Dermis blood vessel endothelial cell (primary cell): ENCODE measurements at regions not wholly inside any gene's neighbourhood (a gene's known extent, or its start where the extent isn't known, plus 50 kb on each side); places are given as distances from the start of the nearest gene placed in this dataset.

ENCODE experiments used
- DNase-seq: peaks from one replicate; pipeline ENCODE4 v3.0.0; 2010

DNA sequence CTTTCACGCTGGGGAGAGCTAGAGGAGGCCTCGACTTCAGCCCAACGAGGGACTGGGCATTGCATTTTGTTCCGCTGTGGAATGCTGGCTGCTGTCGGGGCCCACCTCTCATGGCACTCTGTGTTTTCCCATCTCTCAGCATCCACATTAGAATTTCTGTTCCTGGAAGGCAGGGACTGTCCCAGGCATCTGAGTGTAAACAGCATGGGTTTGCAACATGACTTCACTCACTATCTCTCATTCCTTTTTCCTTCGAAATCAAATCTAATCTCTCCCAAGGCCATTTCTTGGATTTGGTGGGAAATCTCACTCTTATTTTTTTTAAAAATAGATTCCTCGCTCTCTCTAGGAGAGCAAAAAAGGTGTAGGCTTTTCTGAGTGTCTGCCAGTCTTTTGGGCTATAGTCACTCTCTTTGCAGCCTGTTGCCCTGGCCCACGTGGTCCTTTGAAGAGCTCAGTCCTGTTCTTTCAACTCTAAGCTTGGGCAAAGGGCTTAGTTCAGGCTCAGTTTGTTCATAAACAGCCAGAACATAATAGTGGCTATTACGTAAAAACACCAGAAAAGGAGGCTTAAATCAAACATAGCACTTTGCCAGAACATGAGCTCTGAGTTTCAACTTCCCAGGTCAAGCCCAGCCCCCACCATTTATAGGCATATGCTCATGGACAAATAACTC lies 284.6 kb upstream of the ZFP64 start:
- no peak for DNase-seq

DNA sequence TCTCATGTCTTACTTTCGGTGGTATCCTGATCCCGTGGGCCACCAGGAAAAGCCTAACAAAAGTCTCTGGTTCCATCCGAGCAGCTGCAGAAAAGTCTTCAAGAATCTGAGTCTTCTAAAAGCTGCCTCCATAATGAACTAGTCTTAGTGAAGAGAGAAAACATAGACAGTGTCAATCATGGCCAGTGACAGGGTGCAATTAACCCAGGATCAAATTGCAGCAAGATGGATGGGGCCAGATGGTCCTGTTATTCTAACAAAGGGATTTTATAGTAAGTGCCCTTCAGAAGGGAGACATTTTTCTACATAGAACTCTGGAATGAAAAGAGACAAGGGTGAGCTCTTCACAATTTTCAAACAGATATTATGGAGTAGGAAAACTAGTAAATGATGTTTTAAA lies 281.6 kb upstream of the ZFP64 start:
- DNase-seq: no peak

DNA sequence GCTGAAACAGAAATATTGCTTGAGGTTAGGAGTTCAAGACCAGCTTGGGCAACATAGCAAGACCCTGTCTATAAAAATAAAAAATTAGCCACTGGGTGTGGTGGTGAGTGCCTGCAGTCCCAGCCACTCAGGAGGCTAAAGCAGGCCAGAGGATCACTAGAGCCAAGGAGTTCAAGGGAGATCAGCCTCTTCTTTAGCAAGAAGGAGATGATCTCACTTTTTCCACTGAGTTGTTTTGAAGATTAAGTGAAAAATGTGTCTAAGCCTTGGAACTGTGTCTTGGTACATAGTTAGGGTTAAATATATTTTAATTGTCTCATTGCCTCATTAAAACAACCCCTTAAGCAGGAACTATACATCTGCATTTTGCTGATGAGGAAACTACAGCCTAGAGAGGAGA lies 279.0 kb upstream of the ZFP64 start:
- no peak for DNase-seq

DNA sequence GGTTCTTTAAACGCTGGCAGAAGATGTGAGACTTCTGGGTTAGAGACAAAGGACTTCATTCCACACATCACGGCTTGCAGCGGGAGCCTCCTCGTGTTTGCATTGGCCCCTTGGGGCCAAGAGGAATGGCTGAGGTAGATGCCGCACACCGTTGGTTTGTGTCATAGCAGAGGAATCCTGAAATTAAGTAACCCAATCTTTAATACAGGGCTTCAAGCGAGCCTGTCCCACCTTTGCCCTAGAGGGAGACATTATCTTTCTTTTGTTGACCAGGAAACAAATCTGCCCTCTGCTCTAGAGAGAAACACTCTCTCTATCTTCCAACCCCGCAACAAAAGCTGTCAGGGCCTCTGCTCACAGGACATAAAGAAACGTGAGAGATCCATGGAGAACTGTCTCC lies 277.5 kb upstream of the ZFP64 start:
- DNase-seq: no peak

DNA sequence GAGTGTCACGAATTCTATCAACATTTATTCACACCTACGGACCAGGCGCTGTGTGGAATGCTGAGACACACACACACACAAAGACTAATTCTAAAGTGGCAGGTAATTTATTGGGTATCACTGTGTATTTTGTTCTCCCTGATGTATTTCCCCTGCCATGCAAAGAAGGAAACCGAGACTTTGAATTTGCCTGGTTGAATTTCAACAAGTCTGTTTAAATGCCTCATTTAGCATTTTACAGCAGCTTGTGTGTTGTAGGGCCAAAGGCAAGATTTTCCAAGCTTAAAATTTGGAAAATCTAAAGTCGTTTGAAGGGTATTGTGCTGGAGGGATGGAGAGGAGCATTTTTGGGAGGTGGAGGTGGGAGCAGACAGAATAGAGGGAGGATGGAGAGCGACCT lies 274.4 kb upstream of the ZFP64 start:
- no peak for DNase-seq

DNA sequence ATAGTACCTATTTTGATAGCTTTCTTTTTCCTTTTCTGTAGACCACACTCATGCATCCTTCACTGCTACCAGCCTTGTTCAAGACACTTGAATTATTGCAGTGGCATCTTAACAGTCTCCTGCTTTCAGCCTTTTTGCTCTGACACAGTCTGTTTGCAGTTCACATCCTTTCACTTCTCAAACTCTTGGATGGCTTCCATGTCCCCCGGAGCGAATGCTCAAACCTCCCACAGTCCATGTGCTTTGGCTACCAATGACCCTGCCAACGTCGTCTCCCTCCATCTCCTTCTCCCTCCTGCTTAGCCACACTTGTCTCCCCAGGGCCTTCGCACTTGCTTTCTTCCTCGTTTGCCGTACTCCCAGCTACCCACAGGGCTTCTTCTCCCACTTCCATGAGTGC lies 270.0 kb upstream of the ZFP64 start:
- no peak for DNase-seq

DNA sequence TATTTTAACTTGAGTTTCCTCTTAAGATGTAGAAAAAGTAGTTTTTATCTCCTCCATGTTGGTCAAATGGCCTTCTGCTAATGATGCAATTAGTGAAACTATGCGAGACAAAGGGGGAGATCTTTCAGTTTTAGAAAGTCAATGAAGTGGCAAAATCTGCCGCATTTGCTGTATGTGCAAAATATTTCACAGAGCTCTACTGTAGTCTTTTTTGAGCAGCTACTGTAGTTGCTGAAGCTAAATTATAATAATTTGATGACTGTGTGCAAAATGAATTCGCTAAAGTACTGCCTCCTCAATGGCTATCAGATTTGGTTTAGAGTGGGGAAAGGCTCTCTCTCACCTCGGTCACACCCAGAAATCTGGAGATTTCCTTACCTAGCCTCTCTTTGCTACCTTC lies 267.6 kb upstream of the ZFP64 start:
- no peak for DNase-seq

DNA sequence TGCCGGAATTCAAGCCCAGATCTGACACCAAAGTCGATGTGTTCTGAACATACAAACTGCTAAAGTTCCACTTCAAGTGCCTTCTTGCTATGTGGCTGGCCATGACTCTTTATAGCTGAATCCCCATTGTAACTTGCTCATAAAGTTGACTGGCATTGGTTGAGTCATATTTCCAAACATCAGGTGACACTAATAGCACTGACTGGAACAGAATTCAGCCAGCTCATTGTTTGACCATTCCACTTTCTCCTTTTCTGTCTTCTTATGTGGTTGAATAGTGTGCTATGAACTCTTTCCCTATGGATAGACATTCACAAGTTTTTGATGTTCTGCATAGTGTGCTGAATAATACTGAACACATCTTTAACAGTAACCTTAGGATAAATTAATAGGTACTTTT lies 266.2 kb upstream of the ZFP64 start:
- no peak for DNase-seq

DNA sequence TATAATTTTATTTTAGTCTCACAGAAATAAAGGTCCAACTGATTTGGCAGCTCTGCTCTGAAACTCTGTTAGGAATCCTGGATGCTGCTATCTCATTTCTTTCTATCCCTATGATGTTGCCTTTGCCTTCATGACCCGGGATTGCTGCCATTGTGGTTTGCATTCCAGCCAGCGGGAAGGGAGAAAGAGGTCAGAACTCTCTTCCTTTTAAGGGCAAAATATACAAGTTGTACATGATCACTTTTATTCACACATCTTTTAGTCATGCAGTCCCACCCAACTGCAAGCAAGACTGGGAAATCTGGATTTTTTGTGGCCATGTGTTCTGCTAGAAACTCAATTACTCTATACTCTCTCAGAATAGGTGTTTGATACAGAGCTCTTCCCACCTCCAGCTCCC lies 263.1 kb upstream of the ZFP64 start:
- DNase-seq: no peak

DNA sequence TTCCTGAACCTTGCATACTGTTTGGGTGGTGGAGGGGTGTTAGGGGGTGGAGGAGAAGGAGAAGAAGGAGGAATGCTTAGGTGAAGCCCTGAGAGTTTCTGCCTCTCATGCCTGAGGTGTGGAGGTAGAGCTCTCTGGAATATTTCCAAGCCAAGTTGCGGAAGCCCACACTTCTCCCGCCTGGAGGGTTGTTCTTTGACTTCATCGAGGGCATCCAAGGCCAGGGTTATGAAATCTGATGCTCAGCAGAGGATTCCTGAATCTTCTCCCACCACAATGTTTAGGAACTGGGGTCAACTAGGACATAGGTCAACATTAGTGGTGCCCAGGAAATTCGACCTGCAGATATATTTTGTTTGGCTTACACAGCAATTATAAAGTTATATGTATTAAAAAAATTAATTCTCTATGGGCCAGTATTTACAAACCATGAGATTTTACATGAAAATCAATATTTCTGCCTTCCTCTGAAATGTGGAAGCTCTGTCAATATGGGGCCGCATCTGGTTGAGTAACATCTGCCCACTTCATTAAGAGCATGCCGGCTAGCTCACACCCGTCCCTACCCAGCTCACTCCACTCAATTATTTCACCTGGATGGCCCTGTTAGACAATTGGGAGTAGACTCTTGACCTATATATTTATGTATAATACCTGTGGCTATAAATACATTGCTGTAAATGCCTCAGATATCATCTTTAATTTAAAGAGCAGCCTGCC lies 257.1 kb upstream of the ZFP64 start:
- no peak for DNase-seq

DNA sequence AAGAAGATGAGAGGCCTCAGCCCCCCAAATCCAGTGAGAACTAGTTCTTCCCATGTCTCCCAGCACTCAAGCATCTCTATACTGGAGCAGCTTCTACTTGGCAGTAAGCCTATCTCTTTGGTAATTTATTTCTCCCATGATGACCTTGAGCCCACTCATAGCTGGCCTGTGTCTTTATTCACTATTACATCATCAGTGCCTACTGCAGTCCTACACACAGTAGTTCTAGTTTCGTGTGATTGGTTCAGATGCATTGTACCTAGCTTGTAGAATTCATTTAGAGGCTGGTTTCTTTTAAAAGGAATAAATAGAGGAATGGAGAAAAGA lies 255.6 kb upstream of the ZFP64 start:
- DNase-seq: no peak

DNA sequence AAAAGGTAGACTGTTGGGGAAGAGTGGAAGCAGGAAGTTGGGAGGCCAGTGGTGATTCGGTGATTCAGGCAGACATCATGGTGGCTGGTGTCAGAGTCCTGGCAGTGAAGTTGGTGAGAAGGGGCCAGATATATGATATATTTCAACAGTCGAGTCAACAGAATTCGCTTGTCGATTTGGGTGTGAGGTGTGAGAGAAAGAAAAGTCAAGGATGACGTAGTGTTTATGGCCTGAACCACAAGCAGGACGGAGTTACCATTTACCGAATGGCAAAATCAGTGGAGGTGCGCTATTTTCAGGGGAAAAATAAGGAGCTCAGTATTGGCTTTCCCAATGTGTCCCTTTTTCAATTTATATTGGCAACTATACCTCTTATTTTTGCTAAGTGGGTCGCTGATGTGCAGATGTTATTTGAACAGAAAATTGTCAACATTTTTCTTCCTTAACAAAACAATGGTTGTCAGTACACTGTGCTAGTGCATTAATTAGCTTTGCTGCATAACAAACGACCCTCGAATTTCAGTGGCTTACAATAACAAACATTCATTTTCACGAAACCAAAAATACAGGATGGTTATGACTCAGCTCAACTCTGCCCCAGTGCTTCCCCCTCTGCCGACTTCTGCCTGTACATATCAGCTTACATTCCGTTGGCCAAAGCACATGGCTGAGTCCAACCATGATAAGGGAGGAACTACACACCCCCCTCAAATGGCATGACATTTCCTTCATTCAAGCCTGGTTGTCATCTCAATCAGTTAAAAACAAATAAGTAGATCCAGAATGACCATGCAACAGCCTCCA lies 255.0 kb upstream of the ZFP64 start:
- no peak for DNase-seq

DNA sequence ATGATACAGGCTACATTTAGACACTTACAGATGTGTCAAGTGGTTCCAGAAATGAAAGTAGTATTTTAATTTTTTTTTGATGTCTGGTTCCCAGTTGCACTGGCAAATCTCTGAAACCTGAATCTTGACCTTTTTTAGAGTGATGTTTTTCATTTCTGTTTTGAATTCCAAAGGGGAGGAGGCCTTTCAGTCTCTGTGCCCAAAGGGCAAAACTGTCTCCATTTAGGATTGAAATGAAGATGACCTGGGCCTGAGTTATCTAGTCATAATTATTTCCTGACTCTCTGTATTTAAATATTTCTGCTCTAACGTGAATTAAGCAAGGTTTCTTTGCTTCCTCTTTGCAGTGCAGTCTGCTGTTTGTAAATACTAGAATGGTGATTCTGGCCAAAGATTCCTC lies 252.9 kb upstream of the ZFP64 start:
- DNase-seq: no peak

DNA sequence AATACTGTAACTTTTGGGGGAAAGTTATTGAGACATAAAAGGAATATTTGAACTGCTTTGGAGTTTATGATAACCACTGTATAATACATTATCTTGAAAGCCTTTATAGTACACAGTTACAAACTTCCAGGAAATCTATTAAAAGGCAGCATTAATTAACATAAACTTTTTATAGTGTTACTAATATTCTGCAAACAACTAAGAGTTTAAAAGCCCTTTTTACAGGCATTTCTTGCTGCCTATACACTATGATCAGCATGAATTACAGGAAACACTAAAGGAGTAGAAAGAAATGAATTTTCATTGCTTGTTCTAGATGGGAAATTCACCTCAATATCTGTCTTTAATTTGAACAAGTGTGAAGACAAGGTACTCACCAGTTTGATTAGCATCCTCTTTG lies 252.3 kb upstream of the ZFP64 start:
- no peak for DNase-seq

DNA sequence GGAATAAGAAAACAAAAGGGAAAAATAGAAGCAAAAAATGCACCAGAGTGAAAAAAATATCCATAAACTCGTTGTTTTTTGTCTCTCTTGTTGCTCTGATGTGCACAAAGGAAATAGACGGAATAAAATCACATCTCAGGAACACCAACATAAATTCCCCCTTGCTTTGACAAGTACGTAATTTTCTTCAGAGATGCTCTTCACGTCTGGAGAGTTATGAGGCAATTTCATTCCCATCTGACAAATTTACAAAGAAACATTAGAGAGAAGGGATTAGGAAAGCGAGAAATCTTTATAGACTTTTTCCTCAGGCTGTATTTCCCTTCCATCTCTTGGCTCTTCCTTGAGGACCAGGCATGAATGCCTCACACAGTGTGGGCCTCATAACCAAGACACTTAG lies 250.1 kb upstream of the ZFP64 start:
- no peak for DNase-seq

DNA sequence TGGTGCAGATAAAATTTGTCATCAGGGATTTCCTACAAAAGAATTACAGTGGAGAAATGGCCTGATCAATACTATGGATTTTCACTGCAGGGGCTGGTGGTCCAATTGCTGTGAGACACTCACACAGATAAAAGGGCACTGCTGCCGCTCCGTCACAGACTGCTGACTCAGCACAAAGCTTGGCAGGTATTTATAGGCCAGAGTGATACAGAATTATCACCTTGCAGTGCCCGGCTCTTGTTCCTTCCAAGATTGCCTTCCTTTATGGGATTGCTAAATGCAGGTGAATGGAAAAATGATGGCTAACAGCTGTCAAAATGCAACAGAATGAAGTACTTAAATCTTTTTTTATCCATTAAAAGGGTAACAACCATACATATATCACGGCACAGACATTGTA lies 247.8 kb upstream of the ZFP64 start:
- no peak for DNase-seq

DNA sequence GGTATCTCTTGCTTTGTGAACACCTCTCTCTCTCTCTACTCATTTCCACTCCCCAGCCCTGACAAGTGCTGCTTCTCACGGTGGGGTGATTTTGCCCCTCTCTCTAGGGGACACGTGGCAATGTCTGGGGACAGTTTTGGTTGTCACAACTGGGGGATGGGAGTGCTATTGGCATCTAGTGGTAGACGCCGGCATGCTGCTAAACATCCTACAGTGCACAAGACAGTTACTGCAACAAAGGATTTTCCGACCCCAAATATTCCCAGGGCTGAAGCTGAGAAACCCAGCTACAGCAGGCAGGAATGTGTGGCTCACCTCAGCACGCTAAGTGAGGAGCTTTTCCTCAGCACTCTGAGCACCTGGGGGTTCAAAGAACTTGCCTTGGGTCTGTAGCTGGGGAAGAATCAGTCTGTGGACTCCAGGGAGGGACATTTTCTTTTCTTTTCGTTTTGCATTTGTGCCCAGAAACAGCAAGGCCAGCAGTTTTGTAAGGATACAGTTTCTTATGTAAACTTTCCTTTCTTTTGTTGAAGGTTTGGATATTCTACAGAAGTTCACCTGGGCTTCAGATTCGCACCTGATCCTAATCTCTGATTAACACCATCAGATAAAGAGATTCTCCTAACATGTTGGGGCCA lies 246.9 kb upstream of the ZFP64 start:
- DNase-seq: no peak

DNA sequence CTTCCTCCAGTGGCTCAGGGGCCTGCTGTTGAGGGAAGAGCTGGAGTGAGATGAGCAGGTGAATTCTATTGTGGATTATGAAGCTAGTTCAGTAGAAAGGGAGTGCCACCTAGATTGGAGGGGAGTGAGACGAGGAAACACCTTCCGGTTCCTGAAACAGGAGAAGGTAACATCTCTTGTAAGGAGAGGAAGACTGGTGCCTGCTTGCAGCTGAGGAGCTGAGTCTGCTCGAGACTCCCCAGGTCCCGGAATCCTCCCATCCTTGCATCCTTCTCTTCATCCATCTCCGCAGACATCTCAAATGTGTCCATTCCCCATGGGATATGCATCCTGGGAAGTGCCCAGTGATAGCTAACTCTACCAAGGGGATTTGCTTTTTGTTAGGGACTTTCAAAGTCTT lies 242.9 kb upstream of the ZFP64 start:
- DNase-seq: no peak

DNA sequence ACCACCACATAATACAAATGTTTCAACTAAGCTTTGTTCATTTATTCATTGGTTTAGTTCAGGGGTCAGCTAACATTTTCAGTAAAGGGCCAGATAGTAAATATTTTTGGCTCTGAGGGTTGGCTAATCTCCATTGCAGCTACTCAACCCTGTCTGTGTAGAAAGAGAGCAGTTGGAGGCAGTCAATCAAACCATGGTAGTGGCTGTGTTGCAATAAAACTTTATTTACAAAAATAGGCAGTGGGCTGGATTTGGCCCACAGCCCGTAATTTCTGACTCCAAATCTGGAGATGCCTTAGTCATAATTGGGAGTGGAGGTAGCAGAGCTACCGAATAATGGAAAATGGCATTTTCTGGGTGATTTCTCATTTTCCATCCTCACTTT lies 242.5 kb upstream of the ZFP64 start:
- DNase-seq: no peak

DNA sequence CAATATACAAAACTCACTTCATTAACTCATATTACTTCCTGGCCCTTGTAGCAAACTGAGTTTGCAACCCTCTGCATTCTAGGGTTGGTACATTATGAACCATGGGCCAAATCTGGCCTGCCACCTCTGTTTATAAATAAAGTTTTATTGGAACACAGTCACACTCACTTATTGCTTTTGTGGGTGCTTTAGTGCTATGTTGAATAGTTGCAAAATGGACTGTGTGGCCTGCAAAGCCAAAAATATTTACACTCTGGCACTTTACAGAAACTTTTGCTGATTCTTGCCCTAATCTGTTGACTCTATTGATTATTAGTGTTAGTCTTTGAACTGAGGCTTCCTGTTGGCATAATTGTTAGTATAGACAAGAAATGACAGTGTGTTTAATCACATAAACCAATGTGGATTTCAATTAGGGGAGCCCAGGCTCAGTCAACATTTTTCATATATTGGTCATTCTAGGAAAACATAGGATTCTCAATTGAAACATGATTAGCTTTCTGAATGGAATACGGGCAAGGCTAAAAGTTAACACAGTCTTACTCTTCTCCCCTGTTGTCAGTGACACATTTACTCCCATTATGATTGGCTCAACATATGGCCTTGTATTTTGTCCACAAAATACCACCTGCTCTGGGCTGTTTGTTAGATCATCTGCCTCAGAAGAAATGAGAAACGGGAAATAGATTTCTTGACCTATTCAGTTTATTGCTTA lies 241.9 kb upstream of the ZFP64 start:
- DNase-seq: no peak

DNA sequence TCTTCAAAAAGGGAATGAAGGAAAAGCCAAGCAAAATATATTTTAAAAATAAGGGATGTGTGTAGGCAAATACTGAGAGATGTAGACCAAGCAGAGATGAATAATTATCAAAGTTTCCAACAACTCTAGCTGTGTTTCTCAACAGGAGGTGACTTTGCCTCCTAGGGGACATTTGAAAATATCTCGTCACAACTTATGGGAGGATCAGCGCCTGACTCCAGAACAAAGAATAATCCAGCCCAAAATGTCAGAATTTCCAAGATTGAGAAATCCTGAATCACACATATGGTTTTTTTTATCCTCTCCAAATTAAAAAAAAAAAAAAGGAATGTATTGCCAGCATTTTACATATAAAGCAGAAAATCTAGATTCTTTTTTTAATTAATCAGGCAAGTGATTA lies 241.2 kb upstream of the ZFP64 start:
- DNase-seq: no peak

DNA sequence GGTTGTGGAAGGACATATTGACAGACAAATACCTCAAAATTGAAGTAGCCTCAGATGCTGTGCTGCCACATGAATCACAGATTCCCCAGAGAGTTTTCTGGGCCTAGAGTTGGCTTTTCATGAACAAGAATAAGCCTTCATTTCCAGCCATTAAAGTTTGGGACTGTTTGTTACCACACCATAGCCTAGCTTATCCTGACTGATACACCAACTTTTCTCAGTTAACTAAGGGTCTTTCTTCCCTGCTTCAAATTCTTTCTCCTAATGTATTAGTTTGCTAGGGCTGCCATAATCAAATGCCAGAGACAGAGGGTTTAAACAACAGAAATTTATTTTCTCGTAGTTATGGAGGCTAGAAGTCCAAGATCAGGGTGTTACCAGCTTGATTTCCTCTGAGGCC lies 237.4 kb upstream of the ZFP64 start:
- no peak for DNase-seq

DNA sequence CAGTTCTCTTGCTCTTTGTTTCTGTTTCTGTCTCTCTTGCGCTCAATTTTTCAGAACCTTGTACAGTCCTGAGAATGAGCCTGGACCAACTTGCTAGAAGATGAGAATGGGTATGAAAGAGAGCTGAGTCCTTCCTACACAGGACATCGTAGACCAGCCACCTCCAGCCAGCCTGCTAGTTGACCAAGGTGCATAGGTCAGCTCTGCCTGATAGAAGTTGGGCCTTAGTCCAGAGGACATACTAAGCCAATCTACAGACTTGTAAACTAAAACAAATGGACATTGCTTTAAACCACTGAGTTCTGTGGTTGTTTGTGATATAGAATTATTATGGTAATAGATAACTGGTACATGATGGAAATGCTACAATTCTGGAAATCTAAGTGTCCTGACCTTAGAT lies 236.4 kb upstream of the ZFP64 start:
- no peak for DNase-seq
